Activated naive CD4-positive, alpha-beta T cell treated with anti-CD3 and anti-CD28 coated beads, Interleukin-2, amount 50 U/mL, for 16 hours (primary cell): ENCODE measurements at regions not wholly inside any gene's neighbourhood (a gene's known extent, or its start where the extent isn't known, plus 50 kb on each side); places are given as distances from the start of the nearest gene placed in this dataset.

ENCODE experiments used
- DNase-seq: peaks from one replicate; pipeline ENCODE4 v3.0.0-alpha.2; 2020

GRCh38 chr18:41617647-41618046 lies 337.4 kb upstream of the PIK3C3 start:
- DNase-seq: no peak

GRCh38 chr18:41613003-41613609 lies 341.9 kb upstream of the PIK3C3 start:
- no peak for DNase-seq

- DNase-seq: no peak
These were observed 350.1 kb upstream of the PIK3C3 start for GRCh38 chr18:41604964-41605363.

GRCh38 chr18:41602034-41602433 lies 353.0 kb upstream of the PIK3C3 start:
- no peak for DNase-seq

- DNase-seq: no peak
These were observed 354.2 kb upstream of the PIK3C3 start for GRCh38 chr18:41600693-41601391.

GRCh38 chr18:41599466-41599865 lies 355.6 kb upstream of the PIK3C3 start:
- DNase-seq: no peak

GRCh38 chr18:41594582-41594981 lies 360.5 kb upstream of the PIK3C3 start:
- no peak for DNase-seq

GRCh38 chr18:41593171-41593675 lies 361.8 kb upstream of the PIK3C3 start:
- no peak for DNase-seq

GRCh38 chr18:41587976-41588375 lies 367.1 kb upstream of the PIK3C3 start:
- DNase-seq: no peak

- no peak for DNase-seq
These were observed 369.5 kb upstream of the PIK3C3 start for GRCh38 chr18:41585512-41585911.

- no peak for DNase-seq
These were observed 375.8 kb upstream of the PIK3C3 start for GRCh38 chr18:41579185-41579584.

- no peak for DNase-seq
These were observed 377.5 kb upstream of the PIK3C3 start for GRCh38 chr18:41577529-41577928.

- no peak for DNase-seq
These were observed 378.4 kb upstream of the PIK3C3 start for GRCh38 chr18:41576643-41577042.

- no peak for DNase-seq
These were observed 385.2 kb upstream of the PIK3C3 start for GRCh38 chr18:41569867-41570266.

GRCh38 chr18:41561961-41562360 lies 393.1 kb upstream of the PIK3C3 start:
- no peak for DNase-seq

- no peak for DNase-seq
These were observed 396.3 kb upstream of the PIK3C3 start for GRCh38 chr18:41558715-41559114.

GRCh38 chr18:41553716-41554115 lies 401.3 kb upstream of the PIK3C3 start:
- no peak for DNase-seq

- DNase-seq: no peak
These were observed 406.3 kb upstream of the PIK3C3 start for GRCh38 chr18:41548521-41549260.

GRCh38 chr18:41545091-41545888 lies 409.7 kb upstream of the PIK3C3 start:
- no peak for DNase-seq

GRCh38 chr18:41543815-41544214 lies 411.2 kb upstream of the PIK3C3 start:
- DNase-seq: no peak

- no peak for DNase-seq
These were observed 414.7 kb upstream of the PIK3C3 start for GRCh38 chr18:41540237-41540871.

GRCh38 chr18:41538751-41539150 lies 416.3 kb upstream of the PIK3C3 start:
- DNase-seq: no peak

- DNase-seq: no peak
These were observed 417.4 kb upstream of the PIK3C3 start for GRCh38 chr18:41537666-41538065.
